Kidney epithelial cell (primary cell): ENCODE measurements at regions not wholly inside any gene's neighbourhood (a gene's known extent, or its start where the extent isn't known, plus 50 kb on each side); places are given as distances from the start of the nearest gene placed in this dataset.

ENCODE experiments used
- DNase-seq: peaks from one replicate; pipeline ENCODE4 v3.0.0-alpha.2; 2010; ENCODE audit warnings: low read depth
- H3K27me3 ChIP-seq: 2 replicates; pipeline ENCODE4 v1.6.0; 2011; ENCODE audit warnings: low read length; ENCODE audit not compliant: control insufficient read depth, insufficient read depth
- H3K36me3 ChIP-seq: 2 replicates; pipeline ENCODE4 v1.5.1; 2011; ENCODE audit warnings: low read length; ENCODE audit not compliant: control insufficient read depth, insufficient read depth
- H3K4me3 ChIP-seq: 2 replicates; pipeline ENCODE4 v1.5.1; 2011; ENCODE audit warnings: low read depth, mild to moderate bottlenecking, control low read depth, low read length
- TF ChIP-seq, protein P1 (sequence below): IDR thresholded peaks from 2 replicates; pipeline ENCODE4 v1.5.1; 2011; ENCODE audit warnings: mild to moderate bottlenecking, moderate library complexity, low read length, control low read depth, inconsistent platforms; ENCODE audit not compliant: insufficient read depth, poor library complexity, severe bottlenecking

DNA sequence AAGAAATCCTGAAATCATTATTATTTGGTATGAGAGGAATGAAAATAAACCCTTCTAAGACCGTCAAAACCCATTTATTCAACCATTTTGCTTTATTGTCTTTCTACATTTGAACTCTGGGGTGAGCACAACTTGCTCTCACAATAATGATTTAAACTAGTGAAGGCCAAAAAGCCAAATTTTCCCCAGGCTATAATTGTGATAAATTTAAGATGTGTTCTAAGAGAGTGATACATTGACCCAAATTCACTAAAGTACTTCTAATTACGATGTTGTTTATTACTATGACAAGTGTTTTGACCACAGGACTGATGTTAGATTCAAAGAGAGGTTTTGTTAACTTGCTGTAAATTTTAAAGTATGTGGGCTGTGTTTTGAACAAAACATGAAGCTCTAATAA lies 670.9 kb upstream of the NR5A2 start:
- Histone ChIP-seq H3K27me3 (no peaks in the 10 kb centered on the region), H3K4me3 (no peak overlapping the region), H3K36me3 (no peaks in the 10 kb centered on the region)
- TF ChIP-seq, protein P1, sequence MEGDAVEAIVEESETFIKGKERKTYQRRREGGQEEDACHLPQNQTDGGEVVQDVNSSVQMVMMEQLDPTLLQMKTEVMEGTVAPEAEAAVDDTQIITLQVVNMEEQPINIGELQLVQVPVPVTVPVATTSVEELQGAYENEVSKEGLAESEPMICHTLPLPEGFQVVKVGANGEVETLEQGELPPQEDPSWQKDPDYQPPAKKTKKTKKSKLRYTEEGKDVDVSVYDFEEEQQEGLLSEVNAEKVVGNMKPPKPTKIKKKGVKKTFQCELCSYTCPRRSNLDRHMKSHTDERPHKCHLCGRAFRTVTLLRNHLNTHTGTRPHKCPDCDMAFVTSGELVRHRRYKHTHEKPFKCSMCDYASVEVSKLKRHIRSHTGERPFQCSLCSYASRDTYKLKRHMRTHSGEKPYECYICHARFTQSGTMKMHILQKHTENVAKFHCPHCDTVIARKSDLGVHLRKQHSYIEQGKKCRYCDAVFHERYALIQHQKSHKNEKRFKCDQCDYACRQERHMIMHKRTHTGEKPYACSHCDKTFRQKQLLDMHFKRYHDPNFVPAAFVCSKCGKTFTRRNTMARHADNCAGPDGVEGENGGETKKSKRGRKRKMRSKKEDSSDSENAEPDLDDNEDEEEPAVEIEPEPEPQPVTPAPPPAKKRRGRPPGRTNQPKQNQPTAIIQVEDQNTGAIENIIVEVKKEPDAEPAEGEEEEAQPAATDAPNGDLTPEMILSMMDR, result no peak
- no peak for DNase-seq

DNA sequence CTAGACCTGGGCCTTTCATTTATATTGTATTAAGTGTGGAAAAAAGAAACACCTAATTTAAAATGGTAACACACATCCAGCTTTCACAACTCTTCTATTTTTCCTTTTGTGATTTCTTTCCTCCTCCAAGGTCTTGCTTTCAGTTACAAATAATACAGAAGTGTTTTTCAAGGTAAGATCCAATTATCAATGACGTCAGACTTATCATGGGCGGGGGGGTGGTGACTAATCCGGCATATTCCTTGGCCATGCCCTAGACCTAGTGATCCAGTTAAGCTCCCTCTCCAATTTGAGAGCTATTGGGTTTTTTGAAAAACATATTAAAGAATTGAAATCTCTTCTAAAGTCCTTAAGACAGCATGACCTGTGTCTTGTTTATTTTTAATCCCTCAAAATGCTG lies 669.9 kb upstream of the NR5A2 start:
- Histone ChIP-seq H3K4me3 (no peak overlapping the region), H3K27me3 (no peaks in the 10 kb centered on the region), H3K36me3 (no peaks in the 10 kb centered on the region)
- TF ChIP-seq, protein P1, result no peak
- no peak for DNase-seq

DNA sequence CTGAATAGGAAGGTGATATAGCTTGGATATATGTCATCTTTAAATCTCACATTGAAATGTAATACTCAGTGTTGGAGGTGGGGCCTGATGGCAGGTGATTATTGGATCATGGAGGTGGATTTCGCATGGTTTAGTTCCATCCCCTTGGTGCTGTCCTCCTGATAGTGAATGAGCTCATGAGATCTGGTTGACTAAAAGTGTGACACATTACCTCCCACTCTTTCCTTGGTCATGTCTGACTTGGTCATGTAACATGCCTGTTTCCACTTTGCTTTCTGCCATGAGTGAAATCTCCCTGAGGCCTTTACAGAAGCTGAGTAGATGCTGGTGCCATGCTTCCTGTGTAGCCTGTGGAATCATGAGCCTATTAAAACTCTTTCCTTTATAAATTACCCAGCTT lies 664.5 kb upstream of the NR5A2 start:
- H3K27me3 ChIP-seq, result no peaks in the 10 kb centered on the region
- no peak for DNase-seq
- no peaks in the 10 kb centered on the region for H3K36me3 ChIP-seq
- H3K4me3 ChIP-seq, result no peak overlapping the region
- TF ChIP-seq, protein P1, result no peak

DNA sequence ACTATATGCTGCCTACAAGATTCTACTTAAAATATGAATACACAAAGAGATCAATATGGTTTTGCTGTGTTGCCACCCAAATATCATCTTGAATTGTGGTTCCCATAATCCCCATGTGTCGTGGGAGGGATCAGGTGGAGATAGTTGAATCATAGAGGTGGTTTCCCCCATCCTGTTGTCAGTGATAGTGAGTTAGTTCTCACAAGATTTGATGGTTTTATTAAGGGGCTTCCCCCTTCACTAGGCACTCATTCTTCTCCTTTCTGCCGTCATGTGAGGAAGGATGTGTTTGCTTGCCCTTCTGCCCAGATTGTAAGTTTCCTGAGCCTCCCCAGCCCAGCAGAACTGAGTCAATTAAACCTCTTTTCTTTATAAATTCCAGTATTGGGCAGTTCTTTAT lies 654.4 kb upstream of the NR5A2 start:
- Histone ChIP-seq H3K27me3 (no peaks in the 10 kb centered on the region), H3K36me3 (no peaks in the 10 kb centered on the region), H3K4me3 (no peak overlapping the region)
- TF ChIP-seq, protein P1, result no peak
- DNase-seq, result no peak

DNA sequence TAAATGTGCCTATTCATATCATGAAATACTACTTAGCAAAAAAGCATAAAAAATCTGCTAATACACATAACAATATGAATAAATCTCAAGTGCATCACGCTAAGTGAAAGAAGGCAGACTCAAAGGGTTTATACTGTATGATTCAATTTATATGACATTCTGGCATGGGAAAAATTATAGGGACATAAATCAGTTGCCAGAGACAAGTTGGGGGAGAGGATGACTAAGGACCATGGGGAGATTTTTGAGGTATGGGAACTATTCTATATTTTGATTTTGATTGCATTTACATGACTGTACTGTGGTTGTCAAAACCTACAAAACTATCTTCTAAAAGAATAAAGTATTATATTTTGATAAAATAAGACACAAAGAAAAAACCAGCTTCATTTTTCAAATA lies 650.3 kb upstream of the NR5A2 start:
- Histone ChIP-seq H3K27me3 (no peaks in the 10 kb centered on the region), H3K4me3 (no peak overlapping the region), H3K36me3 (no peaks in the 10 kb centered on the region)
- TF ChIP-seq, protein P1, result no peak
- DNase-seq, result no peak

DNA sequence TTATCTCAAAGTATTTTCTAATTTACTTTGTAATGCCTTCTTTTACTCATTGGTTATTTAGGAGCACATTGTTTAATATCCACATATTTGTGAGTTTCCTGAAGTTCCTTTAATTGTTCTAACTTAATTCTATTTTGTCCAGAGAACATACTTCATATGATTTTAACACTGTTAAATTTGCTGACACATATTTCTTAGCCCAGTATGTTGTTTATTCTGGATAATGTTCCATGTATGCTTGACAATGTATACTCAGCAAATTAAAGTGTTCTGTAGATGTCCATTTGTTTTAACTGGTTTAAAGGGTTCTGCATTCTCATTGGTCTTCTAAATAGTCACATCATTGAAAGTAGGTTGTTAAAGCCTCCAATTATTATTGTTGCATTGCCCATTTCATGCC lies 643.7 kb upstream of the NR5A2 start:
- H3K36me3 ChIP-seq, result no peaks in the 10 kb centered on the region
- H3K27me3 ChIP-seq, result no peaks in the 10 kb centered on the region
- TF ChIP-seq, protein P1, result no peak
- DNase-seq, result no peak
- H3K4me3 ChIP-seq, result no peak overlapping the region
